HG02623 (cell line): ENCODE measurements at regions not wholly inside any gene's neighbourhood (a gene's known extent, or its start where the extent isn't known, plus 50 kb on each side); places are given as distances from the start of the nearest gene placed in this dataset.
A peak's percentile ranks its signal among the peaks of the same experiment; 100 is the strongest.
"Not testable (repeated sequence)": the region's sequence is repeated elsewhere in the genome, so short reads cannot be mapped to it uniquely, and the experiment has no call there.

Experiments
- ATAC-seq: cut with Tn5 transposase; IDR thresholded peaks from one replicate; pipeline ENCODE4 v1.9.1; 2021; ENCODE audit warnings: moderate library complexity; ENCODE audit not compliant: unreplicated experiment

DNA sequence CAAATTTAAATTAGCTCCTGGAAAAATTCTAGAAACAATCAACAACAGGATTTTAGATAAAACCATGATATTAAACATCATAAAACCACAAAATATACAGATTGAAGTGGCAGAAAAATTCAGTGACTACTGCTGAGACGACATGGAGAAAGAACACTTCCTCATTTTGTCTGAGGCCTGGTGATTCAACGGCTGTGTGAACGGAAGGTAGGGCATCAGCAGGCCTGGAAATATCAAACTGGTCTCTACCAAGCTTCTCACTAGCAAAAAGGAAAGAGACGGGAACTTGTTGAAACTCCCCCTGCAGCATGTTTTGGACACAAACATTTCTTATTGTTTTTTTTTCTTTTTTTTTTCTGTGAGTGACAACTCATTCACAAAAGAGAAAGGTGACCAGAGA lies 58.0 kb upstream of the AHI1 start:
- peak; percentile 63 for ATAC-seq

DNA sequence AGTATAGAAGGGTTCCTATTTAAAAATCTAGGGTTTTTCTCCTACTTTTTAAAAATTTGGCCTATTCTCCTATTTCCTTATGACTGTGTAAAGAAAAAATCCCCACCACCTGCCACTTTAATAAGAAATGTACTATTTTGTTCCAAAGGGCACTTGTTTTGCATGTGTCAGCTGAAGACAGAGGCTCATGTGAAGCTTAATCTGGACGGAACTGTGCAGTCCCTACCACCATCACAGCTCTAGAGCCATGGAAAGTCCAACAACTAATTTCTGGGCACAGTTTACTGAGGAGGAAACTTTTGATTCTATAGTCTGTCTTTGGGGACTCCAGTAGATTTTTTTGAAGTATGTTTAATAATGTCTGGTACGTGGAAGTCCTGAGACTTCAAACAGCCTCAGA lies 60.0 kb upstream of the AHI1 start:
- no peak for ATAC-seq

DNA sequence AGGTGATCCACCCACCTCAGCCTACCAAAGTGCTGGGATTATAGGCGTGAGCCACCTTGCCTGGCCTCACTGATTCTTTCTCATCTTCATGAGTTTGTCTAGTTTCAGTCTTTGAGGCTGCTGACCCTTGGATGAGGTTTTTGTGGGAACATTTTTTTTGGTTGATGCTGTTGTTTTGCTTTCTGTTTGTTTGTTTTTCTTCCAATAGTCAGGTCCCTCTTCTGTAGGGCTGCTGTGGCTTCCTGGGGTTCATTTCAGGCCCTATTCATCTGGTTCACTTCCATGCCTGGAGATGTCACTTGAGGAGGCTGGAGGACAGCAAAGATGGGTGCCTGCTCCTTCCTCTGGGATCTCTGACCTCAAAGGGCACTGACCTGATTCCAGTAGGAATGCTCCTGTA lies 68.1 kb upstream of the AHI1 start:
- not testable (repeated sequence) for ATAC-seq

DNA sequence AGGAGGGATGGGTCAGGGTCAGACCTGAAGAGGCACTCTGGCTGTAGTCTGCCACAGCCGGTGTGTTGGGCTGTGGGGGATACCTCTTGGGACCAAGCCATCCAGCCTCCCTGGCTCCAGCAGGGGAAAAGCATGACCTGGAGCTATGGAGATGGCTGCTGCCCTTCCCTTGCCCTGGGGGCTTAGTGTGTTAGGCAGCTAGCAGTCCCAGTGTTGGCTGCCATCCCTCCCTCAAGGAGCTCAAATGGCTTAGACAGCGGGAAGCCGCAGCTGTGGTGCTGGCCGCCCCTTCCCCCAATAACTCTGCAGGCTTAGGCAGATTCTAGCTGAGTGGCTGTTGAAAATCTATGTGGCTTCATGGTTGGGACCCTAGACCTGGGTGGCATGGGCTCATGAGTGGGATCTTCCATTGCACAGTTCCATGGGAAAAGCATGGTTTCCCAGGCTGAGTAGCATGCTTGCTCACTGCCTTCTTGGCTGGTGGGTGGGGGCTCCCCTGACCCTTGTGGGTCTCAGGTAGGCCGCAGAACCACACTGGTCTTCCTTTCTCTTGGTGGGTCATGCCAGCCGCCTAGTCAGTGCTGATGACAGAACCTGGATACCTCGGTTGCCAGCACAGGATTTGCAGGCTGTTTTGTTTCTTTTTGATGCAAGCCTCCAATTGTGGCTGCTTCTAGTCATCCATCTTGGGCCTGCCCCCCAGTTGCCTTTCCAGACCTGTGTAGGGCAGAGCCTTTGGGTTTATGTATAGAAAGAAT lies 69.0 kb upstream of the AHI1 start:
- no peak for ATAC-seq

DNA sequence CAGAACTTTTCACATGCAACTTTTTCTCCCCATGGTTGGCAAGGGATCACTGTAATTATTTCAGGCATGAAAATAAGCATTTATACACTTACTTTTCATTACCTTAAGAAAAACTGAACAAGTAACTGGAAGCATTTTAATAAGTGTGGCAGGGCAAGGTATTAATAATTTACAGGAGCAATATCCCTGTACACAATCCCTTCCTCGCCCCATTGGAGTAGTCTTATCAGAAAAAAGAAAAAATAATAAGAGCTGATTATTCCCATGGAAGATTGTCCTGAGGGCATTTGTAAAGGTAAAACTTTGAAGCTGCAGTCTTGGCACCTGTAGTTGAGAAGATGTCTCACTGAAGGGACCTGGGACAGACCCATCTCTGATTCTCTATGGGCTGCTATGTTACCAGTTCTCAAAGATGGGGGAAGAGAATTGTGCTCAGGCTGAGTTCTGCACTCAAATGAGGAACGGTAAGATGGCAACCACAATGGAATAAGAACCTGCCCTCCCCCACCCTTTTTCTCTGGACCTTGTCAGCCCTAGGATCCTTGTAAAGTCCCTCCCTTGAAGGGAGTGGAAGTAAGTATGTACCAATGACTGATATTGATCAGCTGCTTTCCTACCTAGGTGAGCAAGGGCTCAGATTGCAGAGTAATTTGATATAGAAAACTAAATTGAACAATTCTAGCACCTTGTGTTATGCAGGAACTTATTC lies 70.0 kb upstream of the AHI1 start:
- ATAC-seq = no peak

DNA sequence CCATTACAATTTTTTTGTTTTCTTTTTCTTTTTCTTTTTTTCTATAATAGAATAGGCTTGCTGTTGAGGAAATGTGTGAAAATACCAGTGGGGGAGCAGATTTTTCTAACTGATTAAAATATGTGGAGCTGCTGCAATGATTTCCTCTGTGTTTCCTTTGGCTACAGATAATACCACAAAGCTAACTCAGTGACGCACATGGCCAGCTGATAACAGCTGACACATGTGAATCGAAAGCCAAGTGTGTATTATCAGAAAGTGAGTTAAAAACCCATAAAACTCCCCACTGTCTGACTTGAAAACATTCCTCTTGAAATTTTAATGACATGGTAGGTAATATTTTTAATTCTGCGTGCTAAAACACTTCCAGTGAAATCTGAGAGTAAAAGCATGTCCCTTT lies 70.8 kb upstream of the AHI1 start:
- ATAC-seq = peak; percentile 62

DNA sequence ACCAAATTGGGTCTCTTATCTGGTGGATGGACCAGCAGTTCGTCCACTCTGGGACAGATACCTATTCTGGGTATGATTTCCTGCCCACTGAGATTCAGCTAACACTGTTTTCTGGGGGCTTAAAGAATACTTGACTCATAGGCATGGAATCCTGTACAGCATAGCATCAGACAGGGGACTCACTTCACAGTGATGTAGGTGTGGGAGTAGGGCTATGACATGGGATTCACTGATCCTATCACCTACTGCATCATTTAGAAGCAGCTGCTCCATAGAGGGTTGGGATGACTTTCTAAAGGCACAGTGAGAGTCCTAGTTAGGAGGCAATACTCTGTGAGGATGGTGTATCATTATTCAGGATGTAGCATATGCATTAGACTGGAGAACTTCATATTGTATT lies 74.5 kb upstream of the AHI1 start:
- no peak for ATAC-seq

DNA sequence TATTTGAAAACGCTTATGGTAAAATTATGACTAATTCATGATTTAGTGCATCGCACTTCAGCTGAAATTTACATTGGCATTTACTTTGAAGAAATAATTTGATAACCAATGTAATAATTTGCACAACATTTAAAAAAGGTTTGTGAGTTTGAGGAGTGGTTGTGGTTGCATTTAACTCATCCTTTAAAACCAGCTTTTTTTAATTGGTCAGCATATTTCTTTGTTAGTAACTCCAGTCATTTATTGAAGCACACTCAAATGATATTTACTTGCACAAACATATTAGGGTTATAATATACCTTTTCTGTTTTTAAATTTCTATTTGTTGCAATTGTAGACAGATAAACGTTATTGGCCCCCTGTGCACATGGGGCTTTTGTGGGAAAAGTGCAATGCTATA lies 78.1 kb upstream of the AHI1 start:
- ATAC-seq = no peak

DNA sequence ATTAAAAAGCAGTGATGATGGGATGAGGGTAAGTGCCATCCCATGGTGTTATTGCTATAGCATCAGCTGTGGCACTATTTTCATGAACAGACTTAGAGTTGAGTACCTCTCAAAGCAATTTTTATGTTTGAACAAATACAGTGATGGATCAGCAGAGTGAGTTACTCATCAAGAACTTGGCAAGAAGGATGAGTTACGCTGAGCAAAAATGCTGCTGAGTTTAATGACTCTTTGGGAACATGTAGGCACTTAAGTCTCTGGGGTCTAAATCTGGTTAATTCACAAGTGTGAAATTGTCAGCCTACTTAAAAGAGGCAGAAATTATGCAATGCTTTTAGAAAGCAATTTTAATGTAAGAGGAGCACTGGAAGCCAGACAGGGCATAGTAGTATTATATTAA lies 78.5 kb upstream of the AHI1 start:
- no peak for ATAC-seq

DNA sequence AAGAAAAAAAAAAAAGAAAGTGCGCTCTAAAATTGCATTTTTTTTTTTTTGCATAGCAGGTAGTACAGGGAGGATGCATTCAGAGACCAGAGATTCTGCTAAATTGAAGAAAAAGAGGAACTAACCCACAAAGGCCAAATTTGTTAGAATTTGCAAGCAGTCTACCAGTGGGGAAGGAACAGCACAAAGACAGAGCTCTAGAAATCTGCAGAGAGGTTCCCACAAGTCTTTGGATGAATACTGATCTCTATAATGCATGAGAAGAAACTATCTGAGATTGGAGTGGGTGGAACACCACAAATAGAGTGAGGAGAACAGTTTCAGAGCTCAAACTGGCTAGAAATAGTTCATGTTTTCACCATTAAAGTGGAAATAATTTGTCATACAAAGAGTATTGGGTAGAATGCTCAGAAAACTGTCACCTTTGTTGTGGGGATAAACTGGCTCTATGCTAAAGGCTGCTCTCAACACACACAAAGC lies 79.6 kb upstream of the AHI1 start:
- peak; percentile 89 for ATAC-seq

DNA sequence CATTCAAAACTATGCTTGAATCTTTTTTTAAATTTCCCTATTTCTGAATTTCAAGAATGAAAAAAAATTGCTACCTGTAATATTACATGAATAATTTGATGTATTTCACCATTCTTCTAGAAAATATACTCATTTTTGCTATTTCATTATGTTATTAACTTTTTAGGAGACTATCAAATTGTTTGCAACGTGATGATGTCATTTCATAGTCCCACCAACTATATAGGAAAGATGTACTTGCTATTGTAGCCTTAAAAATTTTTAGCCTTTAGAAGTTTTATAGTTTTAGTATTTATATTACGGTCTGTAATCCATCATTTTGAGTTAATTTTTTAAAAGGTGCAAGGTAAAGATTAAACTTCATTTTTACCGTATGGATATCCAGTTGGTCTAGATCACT lies 81.4 kb upstream of the AHI1 start:
- no peak for ATAC-seq

DNA sequence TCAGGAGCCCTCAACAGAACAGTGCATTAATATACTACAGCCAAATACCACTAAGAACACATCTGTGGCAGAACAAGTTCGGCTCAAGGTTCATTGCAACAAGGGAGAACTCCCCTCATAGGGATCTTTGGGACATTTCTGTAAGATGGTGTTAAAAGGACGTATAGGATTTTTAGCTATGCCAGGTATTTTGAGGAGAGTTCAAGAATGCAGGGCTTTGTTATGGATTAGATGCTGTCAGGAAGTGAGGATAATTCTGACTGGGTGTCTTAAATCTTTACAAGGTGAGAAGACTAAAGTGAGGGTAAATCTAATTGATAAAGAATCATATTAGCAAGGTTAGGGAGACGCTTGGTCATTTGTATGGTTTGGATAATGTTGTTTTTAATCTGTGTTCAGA lies 83.7 kb upstream of the AHI1 start:
- ATAC-seq = no peak

DNA sequence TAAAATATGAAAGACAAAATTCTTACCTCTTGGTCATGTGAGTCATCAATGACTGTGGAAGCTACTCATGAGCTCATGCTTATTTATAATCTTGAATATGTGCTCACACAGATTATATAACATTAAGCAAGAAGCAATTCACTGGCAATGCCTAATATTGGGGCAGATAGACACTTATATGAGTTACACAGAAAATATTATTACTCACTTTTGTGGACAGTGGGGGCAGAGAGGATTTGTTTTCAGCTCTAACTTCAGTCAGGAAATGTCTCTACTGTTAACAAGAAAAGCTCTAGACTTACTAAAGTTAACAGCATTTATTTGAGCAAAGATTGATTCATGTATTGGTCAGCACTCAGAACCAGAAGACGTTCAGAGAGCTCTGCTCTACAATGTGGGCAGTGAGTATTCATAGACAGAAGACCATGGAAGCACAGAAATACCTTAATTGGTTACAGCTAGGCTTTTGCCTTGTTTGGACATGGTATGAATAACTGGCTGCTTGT lies 85.8 kb upstream of the AHI1 start:
- no peak for ATAC-seq

DNA sequence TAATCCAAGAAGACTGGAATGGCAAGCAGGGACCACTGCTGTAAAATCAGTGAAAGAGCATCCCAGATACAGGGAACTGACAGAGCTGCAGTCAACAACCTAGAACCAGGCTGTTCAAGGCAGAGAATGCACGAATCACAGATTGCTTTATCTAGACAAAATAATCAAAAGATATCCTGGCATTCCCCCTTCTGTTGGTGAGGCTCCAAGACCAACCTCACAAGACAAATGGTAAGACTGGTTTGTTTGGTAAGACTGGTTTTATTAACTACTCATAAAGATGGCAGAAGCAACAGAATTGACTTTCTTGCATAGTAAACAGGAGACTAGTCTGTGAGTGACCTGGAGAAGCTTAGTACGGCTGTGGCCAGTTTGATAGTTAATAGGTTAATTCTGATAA lies 88.8 kb upstream of the AHI1 start:
- ATAC-seq = no peak

DNA sequence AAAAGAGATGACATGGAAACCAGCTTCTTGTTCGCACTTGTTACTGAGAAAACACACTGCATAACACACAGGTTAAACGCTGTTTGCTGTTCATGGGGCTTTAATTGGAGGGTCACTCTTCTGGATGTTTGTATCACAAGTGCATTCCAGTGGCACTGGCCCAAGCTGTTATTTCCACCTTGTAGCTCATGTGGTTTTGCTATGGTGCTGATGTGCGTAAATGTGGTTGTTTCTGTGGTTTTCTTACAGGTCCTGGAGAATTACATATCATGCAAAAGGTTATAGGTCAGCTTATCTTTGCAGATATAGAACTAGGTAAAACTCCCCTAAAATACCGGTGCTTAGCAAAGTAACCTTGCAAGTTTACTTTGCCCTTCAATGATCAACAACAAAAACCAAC lies 89.3 kb upstream of the AHI1 start:
- ATAC-seq = no peak

DNA sequence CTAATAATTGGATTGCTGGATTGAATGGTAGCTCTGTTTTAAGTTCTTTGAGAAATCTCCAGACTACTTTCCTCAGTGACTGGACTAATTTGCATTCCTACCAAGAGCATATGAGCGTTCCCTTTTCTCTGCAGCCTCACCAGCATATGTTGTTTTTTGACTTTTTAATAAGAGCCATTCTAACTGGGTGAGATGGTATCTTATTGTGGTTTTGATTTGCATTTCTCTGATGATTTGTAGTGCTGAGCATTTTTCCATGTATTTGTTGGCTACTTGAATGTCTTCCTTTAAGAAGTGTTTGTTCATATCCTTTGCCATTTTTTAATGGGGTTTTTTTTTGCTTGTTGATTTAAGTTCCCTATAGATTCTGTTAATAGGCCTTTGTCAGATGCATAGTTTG lies 94.7 kb upstream of the AHI1 start:
- no peak for ATAC-seq

DNA sequence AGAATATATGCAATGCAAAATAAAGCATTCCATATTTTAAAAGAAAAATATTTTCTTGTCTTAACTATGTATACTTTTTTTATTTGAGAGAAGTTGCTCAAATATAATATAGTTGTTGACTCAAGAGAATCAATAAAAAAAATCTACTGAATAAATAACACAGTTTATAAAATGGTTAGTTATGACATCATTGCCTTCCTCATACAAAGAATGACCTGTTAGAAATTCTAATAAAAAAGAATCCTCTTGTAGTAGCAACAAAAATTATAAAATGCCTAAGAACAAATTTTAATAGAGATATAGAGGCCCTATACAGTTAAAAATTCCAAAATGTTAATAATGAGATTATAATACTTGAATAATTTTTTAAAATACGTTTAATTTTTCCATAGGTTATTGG lies 96.5 kb upstream of the AHI1 start:
- ATAC-seq = no peak

DNA sequence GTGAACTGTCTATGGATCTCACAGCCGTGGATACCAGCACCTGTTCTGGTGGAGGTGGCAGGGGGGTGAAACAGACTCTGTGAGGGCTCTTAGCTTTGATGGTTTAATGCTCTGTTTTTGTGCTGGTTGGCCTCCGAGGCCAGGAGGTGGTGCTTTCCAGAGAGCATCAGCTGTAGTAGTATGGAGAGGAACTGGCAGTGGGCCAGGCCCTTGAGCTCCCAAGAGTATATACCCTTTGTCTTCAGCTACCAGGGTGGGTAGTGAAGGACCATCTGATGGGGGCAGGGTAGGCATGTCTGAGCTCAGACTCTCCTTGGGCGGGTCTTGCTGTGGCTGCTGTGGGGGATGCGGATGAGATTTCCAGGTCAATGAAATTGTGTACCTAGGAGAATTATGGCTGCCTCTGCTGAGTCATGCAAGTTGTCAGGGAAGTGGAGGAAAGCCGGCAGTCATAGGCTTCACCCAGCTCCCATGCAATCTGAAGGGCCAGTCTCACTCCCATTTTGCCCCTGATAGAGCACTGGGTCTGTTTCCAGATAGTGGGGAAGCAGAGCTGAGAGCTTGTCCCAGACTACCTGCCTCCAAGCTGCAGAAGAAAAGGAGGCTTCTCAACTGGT lies 102.7 kb upstream of the AHI1 start:
- ATAC-seq = no peak

DNA sequence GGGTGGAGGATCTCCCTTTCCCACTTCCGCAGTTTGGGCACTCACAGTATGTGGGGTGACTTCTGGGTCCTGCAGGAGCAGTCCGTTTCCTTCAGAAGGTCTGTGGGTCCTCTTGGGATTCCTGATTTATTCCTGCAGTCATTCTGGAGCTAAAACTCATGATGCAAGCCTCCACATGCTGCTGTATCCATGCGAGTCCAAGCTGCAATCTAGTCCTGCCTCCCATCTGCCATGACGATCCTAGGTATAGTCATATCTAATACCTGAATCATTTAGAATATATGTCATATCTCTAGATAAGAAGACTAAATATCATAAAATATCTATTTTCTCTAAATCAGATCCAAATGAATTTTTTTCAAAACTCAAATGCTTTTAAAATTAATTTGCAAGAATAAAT lies 103.4 kb upstream of the AHI1 start:
- ATAC-seq = no peak

DNA sequence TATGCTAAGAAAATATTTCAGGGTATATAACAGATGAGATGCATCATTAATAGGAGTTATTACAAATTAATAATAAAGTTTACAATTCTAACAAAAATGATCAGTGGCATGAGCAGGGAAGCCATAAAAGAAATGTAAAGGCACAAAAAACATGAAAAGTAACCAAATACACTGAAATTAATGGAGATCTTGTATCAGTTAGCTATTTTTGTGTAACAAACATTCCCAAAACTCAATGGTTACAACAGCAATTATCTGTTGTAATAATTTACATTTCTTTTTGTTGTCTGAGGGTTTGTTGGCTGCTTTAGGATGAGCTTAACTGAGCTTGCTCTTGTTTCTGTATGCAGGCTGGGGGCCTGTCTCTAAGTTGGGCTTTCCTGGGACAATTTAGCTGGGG lies 104.3 kb upstream of the AHI1 start:
- ATAC-seq = no peak

DNA sequence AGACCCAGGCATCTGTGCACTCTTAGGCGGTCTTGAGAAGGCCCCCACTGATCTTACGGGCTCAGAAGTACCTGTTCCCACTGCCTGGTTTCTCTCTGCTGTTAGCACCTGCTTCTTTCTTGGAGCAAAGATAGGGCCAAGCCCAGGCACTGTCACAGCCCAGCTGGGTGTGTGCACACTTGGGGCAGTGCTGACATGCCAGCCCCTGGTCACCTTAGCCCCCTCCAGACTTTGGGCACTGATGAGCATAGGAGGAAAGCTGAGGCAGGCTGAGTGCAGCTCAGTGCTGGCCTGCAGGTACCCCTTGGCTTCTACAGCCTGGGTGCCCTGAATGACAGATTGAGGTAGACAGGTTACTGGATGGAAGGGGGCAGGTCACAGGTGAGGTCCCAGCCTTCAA lies 105.7 kb upstream of the AHI1 start:
- no peak for ATAC-seq
